RWPE2 (cell line): ENCODE measurements at regions not wholly inside any gene's neighbourhood (a gene's known extent, or its start where the extent isn't known, plus 50 kb on each side); places are given as distances from the start of the nearest gene placed in this dataset.

ENCODE experiments used
- ATAC-seq: fragments of 200-7000 bp; cut with Tn5 transposase; 3 replicates; pipeline ENCODE4 v1.9.1; 2021; ENCODE audit warnings: low read depth
- DNase-seq: peaks from one replicate; pipeline ENCODE4 v3.0.0-alpha.2; 2020; ENCODE audit warnings: low spot score
- H3K27ac ChIP-seq: fragments of 450-650 bp; 2 replicates; pipeline ENCODE4 v1.5.1; 2017; ENCODE audit warnings: mild to moderate bottlenecking; ENCODE audit not compliant: poor library complexity, severe bottlenecking
- H3K27me3 ChIP-seq: fragments of 250-450 bp; sonication (Bioruptor Pico); 2 replicates; pipeline ENCODE4 v1.5.1; 2021; ENCODE audit warnings: mild to moderate bottlenecking, moderate library complexity; ENCODE audit not compliant: insufficient read depth, poor library complexity, severe bottlenecking
- H3K36me3 ChIP-seq: fragments of 250-450 bp; sonication (Bioruptor Pico); 2 replicates; pipeline ENCODE4 v1.5.1; 2020; ENCODE audit warnings: low read depth, mild to moderate bottlenecking, moderate library complexity
- H3K4me1 ChIP-seq: fragments of 250-450 bp; sonication (Bioruptor Pico); 2 replicates; pipeline ENCODE4 v1.5.1; 2021; ENCODE audit warnings: mild to moderate bottlenecking, moderate library complexity; ENCODE audit not compliant: insufficient read depth, poor library complexity, severe bottlenecking
- H3K4me3 ChIP-seq: fragments of 250-450 bp; sonication (Bioruptor Pico); 2 replicates; pipeline ENCODE4 v1.5.1; 2021; ENCODE audit warnings: mild to moderate bottlenecking, moderate library complexity; ENCODE audit not compliant: severe bottlenecking
- H3K9me3 ChIP-seq: fragments of 250-450 bp; sonication (Bioruptor Pico); 2 replicates; pipeline ENCODE4 v1.5.1; 2021; ENCODE audit warnings: mild to moderate bottlenecking, moderate library complexity; ENCODE audit not compliant: severe bottlenecking
- CTCF ChIP-seq: fragments of 450-650 bp; IDR thresholded peaks from one replicate; pipeline ENCODE4 v1.5.1; 2017; ENCODE audit warnings: mild to moderate bottlenecking, moderate library complexity; ENCODE audit not compliant: poor library complexity, severe bottlenecking

GRCh38 chr5:156239800-156240199 lies 87.2 kb upstream of the SGCD start:
- Histone ChIP-seq H3K27ac (no peak overlapping the region), H3K36me3 (no peaks in the 10 kb centered on the region), H3K4me3 (no peak overlapping the region), H3K27me3 (peaks cover 6% of the 10 kb centered on the region), H3K9me3 (no peaks in the 10 kb centered on the region), H3K4me1 (no peaks in the 10 kb centered on the region)
- DNase-seq (no peak), ATAC-seq (no peak)
- no peak for TF ChIP-seq CTCF

- TF ChIP-seq CTCF, result no peak
- H3K27me3 ChIP-seq, result peaks cover 6% of the 10 kb centered on the region
- no peak overlapping the region for H3K27ac ChIP-seq
- H3K36me3 ChIP-seq, result no peaks in the 10 kb centered on the region
- H3K9me3 ChIP-seq, result no peaks in the 10 kb centered on the region
- DNase-seq (no peak), ATAC-seq (no peak)
- no peaks in the 10 kb centered on the region for H3K4me1 ChIP-seq
- no peak overlapping the region for H3K4me3 ChIP-seq
Measured at GRCh38 chr5:156240414-156240813, 86.5 kb upstream of the SGCD start.

GRCh38 chr5:156241266-156241665 lies 85.7 kb upstream of the SGCD start:
- H3K4me1 ChIP-seq, result no peaks in the 10 kb centered on the region
- H3K27ac ChIP-seq, result no peak overlapping the region
- H3K27me3 ChIP-seq, result peaks cover 6% of the 10 kb centered on the region
- no peaks in the 10 kb centered on the region for H3K9me3 ChIP-seq
- ATAC-seq, result no peak; the same call in 2 of the 3 replicates
- no peaks in the 10 kb centered on the region for H3K36me3 ChIP-seq
- no peak for DNase-seq
- no peak for TF ChIP-seq CTCF
- no peak overlapping the region for H3K4me3 ChIP-seq

GRCh38 chr5:156245895-156246294 lies 81.1 kb upstream of the SGCD start:
- TF ChIP-seq CTCF, result no peak
- Histone ChIP-seq H3K9me3 (no peaks in the 10 kb centered on the region), H3K27me3 (peaks cover 3% of the 10 kb centered on the region), H3K36me3 (no peaks in the 10 kb centered on the region), H3K4me1 (no peaks in the 10 kb centered on the region), H3K27ac (no peak overlapping the region), H3K4me3 (no peak overlapping the region)
- DNase-seq (no peak), ATAC-seq (no peak)

GRCh38 chr5:156251076-156251475 lies 75.9 kb upstream of the SGCD start:
- H3K36me3 ChIP-seq, result no peaks in the 10 kb centered on the region
- no peak overlapping the region for H3K27ac ChIP-seq
- ATAC-seq, result no peak
- no peak for DNase-seq
- no peaks in the 10 kb centered on the region for H3K27me3 ChIP-seq
- no peaks in the 10 kb centered on the region for H3K4me1 ChIP-seq
- H3K4me3 ChIP-seq, result no peak overlapping the region
- peaks cover 4% of the 10 kb centered on the region for H3K9me3 ChIP-seq
- TF ChIP-seq CTCF, result no peak
